Liver (tissue), 2 donors: ENCODE measurements at regions not wholly inside any gene's neighbourhood (a gene's known extent, or its start where the extent isn't known, plus 50 kb on each side); places are given as distances from the start of the nearest gene placed in this dataset.

ENCODE experiments used
- YY1 ChIP-seq: IDR thresholded peaks from 2 replicates; pipeline ENCODE4 v1.6.1; 2016; ENCODE audit warnings: antibody characterized with exemption, mild to moderate bottlenecking
- TF ChIP-seq, protein P1 (sequence below): fragments of 150-350 bp; IDR thresholded peaks from 2 replicates; pipeline ENCODE4 v1.5.1; 2017; ENCODE audit warnings: improper control_type of control experiment, low read depth, low read length; ENCODE audit not compliant: missing input control
- TF ChIP-seq, protein P2 (sequence below): IDR thresholded peaks from 2 replicates; pipeline ENCODE4 v1.6.1; 2016; ENCODE audit warnings: antibody characterized with exemption, mild to moderate bottlenecking
- donor health status: healthy.

DNA sequence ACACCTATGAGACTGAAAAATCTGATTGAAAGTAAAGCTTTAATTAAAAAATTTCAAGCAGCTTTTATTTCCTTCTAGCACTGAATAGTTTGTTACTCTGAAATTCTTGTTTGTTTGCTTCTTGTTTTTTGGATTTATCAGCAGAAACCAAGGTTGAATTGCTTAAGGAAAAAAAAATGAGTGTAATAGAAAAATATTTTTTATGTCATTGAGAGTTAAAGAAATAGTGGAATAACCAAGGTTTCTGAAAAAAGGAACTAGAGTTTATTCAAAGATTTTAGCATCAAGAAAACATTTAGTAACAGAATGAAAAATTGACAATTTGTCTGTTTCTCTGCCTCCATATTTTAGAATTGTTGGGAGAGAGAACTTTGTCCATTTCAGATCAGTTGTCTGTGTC, 1852.2 kb downstream of the PCDH7 start:
- TF ChIP-seq, protein P1, sequence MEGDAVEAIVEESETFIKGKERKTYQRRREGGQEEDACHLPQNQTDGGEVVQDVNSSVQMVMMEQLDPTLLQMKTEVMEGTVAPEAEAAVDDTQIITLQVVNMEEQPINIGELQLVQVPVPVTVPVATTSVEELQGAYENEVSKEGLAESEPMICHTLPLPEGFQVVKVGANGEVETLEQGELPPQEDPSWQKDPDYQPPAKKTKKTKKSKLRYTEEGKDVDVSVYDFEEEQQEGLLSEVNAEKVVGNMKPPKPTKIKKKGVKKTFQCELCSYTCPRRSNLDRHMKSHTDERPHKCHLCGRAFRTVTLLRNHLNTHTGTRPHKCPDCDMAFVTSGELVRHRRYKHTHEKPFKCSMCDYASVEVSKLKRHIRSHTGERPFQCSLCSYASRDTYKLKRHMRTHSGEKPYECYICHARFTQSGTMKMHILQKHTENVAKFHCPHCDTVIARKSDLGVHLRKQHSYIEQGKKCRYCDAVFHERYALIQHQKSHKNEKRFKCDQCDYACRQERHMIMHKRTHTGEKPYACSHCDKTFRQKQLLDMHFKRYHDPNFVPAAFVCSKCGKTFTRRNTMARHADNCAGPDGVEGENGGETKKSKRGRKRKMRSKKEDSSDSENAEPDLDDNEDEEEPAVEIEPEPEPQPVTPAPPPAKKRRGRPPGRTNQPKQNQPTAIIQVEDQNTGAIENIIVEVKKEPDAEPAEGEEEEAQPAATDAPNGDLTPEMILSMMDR = no peak
- TF ChIP-seq, protein P2, sequence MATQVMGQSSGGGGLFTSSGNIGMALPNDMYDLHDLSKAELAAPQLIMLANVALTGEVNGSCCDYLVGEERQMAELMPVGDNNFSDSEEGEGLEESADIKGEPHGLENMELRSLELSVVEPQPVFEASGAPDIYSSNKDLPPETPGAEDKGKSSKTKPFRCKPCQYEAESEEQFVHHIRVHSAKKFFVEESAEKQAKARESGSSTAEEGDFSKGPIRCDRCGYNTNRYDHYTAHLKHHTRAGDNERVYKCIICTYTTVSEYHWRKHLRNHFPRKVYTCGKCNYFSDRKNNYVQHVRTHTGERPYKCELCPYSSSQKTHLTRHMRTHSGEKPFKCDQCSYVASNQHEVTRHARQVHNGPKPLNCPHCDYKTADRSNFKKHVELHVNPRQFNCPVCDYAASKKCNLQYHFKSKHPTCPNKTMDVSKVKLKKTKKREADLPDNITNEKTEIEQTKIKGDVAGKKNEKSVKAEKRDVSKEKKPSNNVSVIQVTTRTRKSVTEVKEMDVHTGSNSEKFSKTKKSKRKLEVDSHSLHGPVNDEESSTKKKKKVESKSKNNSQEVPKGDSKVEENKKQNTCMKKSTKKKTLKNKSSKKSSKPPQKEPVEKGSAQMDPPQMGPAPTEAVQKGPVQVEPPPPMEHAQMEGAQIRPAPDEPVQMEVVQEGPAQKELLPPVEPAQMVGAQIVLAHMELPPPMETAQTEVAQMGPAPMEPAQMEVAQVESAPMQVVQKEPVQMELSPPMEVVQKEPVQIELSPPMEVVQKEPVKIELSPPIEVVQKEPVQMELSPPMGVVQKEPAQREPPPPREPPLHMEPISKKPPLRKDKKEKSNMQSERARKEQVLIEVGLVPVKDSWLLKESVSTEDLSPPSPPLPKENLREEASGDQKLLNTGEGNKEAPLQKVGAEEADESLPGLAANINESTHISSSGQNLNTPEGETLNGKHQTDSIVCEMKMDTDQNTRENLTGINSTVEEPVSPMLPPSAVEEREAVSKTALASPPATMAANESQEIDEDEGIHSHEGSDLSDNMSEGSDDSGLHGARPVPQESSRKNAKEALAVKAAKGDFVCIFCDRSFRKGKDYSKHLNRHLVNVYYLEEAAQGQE = no peak
- no peak for TF ChIP-seq YY1
